ENCODE measurements at regions not wholly inside any gene's neighbourhood (a gene's known extent, or its start where the extent isn't known, plus 50 kb on each side); places are given as distances from the start of the nearest gene placed in this dataset.

- TF ChIP-seq CTCF (IDR thresholded peaks at IDR 0.05) (no peak), EZH2phosphoT487 (IDR thresholded peaks at IDR 0.05) (no peak)
These were observed 349.0 kb upstream of the MPDZ start for GRCh38 chr9:13628526-13628925.
